AG04449 (cell line): ENCODE measurements at regions not wholly inside any gene's neighbourhood (a gene's known extent, or its start where the extent isn't known, plus 50 kb on each side); places are given as distances from the start of the nearest gene placed in this dataset.

Source experiments
- CTCF ChIA-PET: fragments of 350-600 bp; formaldehyde crosslinking; extraction: SDS; loops from one replicate; lab custom pipeline; 2021; ENCODE audit warnings: antibody characterized with exemption; lab: Yijun Ruan, JAX
- POLR2A ChIA-PET: fragments of 400-600, 350-600 bp; formaldehyde crosslinking; extraction: SDS; loops from one replicate; lab custom pipeline; 2020; ENCODE audit warnings: antibody characterized with exemption, inconsistent platforms; lab: Yijun Ruan, JAX
- DNase-seq: peaks from one replicate; pipeline ENCODE4 v3.0.0-alpha.2; 2010; ENCODE audit warnings: low read depth, low spot score
- H3K4me3 ChIP-seq: 2 replicates; pipeline ENCODE4 v1.5.1; 2011; ENCODE audit warnings: low read depth, mild to moderate bottlenecking, control low read depth, low read length
- TF ChIP-seq, protein P1 (sequence below): IDR thresholded peaks from one replicate; pipeline ENCODE4 v1.5.1; 2011; ENCODE audit warnings: mild to moderate bottlenecking, moderate library complexity, low read length, control low read depth, inconsistent platforms; ENCODE audit not compliant: insufficient read depth; ENCODE audit errors: missing control alignments

DNA sequence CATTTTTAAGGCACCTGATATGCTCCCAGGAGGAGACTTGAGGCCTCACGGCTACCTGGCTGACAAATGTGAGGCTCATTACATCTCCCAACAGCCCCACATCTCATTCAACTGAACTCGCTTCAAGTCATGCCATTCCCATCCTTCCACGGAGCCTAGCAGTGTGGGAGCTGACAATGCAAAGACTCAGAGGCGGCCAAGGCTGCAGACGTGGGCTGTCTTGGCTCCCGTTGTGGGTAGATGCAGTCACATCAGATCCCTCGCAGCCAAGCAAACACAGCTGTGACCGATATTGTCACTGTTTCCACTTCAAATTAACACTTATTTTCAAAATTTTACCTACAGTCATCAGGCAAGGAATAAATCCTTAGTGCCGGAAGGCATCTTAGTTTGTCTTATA, 64.0 kb upstream of the TRIB2 start:
- POLR2A ChIA-PET = no interaction called here
- CTCF ChIA-PET = interaction anchor here (1.7 to 2.2 kb wide), 2 partner anchors 16 to 64 kb away, joined by 4 to 5 read pairs; partner anchors contain the start of gene TRIB2
- DNase-seq = no peak
- H3K4me3 ChIP-seq = no peak overlapping the region
- TF ChIP-seq, protein P1, sequence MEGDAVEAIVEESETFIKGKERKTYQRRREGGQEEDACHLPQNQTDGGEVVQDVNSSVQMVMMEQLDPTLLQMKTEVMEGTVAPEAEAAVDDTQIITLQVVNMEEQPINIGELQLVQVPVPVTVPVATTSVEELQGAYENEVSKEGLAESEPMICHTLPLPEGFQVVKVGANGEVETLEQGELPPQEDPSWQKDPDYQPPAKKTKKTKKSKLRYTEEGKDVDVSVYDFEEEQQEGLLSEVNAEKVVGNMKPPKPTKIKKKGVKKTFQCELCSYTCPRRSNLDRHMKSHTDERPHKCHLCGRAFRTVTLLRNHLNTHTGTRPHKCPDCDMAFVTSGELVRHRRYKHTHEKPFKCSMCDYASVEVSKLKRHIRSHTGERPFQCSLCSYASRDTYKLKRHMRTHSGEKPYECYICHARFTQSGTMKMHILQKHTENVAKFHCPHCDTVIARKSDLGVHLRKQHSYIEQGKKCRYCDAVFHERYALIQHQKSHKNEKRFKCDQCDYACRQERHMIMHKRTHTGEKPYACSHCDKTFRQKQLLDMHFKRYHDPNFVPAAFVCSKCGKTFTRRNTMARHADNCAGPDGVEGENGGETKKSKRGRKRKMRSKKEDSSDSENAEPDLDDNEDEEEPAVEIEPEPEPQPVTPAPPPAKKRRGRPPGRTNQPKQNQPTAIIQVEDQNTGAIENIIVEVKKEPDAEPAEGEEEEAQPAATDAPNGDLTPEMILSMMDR = no peak

DNA sequence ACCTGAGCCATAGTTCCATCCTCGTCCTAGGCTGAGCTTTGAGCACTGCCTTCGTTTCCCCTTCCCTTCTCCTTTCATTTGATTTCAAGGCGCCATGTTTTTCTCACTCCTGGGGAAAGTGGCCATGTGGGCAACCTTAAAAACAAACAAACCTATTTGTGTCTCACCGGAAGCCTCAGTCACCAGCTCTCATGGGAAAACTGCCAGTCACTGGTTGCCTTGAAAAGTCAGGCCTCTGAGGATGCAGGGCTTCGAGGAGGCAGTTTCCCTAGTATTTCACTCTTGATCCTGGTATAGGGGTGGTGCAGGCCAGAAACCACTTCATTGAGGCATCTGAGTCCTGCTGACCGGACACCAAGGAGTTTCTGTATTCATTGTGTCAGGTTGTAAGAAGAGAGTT, 59.2 kb upstream of the TRIB2 start:
- TF ChIP-seq, protein P1 = no peak

DNA sequence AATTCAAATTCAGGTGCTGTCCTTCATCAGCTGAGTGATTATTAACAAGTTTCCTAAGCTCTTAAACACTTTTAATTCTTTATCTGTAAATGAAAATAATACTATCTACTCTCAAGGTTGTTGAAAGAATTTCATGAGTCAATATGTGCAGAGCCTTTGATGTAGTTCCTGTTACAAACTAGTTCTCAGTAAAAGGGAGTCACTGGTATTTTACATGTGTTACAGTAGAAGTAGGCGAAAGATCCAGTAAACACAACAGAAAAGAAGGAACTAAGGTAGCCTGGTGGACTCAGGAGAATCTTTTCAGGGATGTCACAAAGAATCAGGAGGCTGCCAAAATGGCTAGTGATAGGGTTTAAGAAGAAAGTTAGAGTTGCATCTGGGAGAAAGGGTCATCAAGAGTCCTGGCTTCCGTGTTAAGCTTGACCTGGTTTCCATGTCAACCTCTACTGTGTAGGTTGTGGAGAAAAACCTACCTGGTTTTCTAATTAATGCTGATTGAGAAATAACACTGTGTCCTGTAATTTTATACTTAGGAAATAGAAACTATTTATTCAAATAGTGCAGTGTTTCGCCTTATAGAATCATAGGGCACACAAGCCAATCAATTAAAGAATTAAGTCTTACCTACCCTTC, 58.3 kb upstream of the TRIB2 start:
- DNase-seq = no peak
- CTCF ChIA-PET = interaction anchor here (1.1 to 1.4 kb wide), 2 partner anchors 8 to 349 kb away, joined by 3 read pairs; no protein-coding TSS in a partner anchor
- POLR2A ChIA-PET = no interaction called here

More for the DNA sequence above, 59.2 kb upstream of the TRIB2 start:
- ChIA-PET CTCF (interaction anchor here (1.4 kb wide), 1 partner anchor 9 kb away, joined by 3 read pairs; no protein-coding TSS in a partner anchor), POLR2A (no interaction called here)
- H3K4me3 ChIP-seq = no peak overlapping the region
- no peak for DNase-seq

DNA sequence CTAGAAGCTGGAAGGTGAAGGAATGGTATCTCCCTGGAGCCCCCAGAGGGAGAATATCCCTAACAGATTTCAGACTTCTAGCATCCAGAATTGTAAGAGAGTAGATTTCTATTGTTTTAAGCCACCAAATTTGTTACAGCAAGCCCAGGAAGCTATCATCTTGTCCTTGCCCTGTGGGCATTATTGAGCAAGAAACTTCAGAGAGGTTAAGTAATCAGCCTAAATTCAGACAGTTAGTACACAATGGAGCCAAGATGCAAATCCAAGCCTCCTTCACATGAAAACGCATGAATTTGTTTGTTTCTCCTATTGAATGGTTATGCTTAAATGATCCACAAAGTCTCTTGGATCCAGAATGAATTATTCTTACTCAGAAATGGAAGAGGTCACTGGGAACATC, 55.2 kb upstream of the TRIB2 start:
- no peak for DNase-seq
- TF ChIP-seq, protein P1 = no peak
- H3K4me3 ChIP-seq = no peak overlapping the region
- ChIA-PET CTCF (interaction anchor here (1.8 kb wide), 1 partner anchor 21 kb away, joined by 5 read pairs; no protein-coding TSS in a partner anchor), POLR2A (no interaction called here)

More for the DNA sequence above, 58.3 kb upstream of the TRIB2 start:
- H3K4me3 ChIP-seq = no peak overlapping the region
- TF ChIP-seq, protein P1 = no peak

DNA sequence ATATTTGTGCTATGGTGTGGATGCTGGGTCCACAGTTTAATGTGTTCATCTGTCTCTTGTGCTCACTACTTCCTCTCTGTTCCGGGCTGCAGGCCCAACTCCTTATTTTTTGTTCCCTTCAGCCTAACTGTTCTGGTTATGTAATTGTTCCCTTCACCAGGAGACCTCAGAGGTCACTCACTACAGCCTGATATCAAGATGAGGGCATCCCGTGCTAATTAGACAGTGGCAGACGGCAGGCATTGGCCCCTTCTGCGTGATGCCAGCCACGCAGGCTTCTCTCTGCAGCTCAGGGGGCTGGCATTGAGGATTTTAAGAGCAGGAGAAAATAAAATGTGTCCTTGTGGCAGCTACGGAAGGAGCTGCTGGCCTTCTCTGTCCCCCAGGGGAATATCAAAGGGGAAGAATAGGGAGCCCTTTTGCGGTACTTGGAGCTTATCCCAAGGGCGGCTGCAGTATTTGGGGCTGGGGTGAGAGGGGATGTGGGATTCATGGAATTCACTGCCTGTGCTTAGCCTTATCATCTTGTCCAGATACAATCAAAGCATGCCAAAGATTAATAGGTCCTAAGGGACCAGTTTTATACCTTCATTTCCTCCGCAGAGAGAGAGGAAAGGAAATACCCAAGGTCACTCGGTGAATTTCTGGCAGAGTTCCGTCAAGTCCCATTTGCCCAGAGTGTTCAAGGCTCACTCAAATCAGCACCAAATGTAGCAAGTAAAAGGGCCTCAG, 53.3 kb upstream of the TRIB2 start:
- DNase-seq = no peak
- ChIA-PET CTCF (no interaction called here), POLR2A (no interaction called here)
- TF ChIP-seq, protein P1 = no peak
- H3K4me3 ChIP-seq = no peak overlapping the region

DNA sequence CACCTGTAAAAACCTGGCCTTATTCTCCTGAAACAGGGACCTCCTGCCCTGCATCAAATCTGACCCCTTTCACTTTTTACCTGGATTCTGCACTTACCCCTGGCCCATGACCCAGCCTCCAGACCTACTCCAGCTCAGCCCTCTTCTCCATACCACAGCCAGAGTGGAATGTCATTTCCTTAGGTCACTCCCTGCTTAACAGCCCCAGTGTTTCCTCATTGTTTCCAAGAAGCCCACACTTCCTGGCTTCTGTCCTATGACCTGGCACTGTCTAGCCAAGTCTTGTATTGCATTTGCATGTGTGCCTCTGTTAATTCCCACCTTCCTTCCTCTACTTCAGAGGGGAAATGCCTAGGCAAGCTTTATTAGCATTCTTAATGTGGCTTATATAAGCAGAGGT, 51.4 kb upstream of the TRIB2 start:
- DNase-seq = no peak
- POLR2A ChIA-PET = no interaction called here

More for the DNA sequence above, 51.4 kb upstream of the TRIB2 start:
- TF ChIP-seq, protein P1 = no peak
- CTCF ChIA-PET = no interaction called here
- H3K4me3 ChIP-seq = no peak overlapping the region
